DND-41 (cell line): ENCODE measurements at regions not wholly inside any gene's neighbourhood (a gene's known extent, or its start where the extent isn't known, plus 50 kb on each side); places are given as distances from the start of the nearest gene placed in this dataset.

Experiments
- ATAC-seq: fragments of 200-7000 bp; cut with Tn5 transposase; 3 replicates; pipeline ENCODE4 v1.9.1; 2021; ENCODE audit warnings: low read depth; ENCODE audit not compliant: insufficient read depth
- DNase-seq: peaks from one replicate; pipeline ENCODE4 v3.0.0-alpha.2; 2020
- H2AFZ ChIP-seq: 2 replicates; pipeline ENCODE4 v1.6.0; 2012; ENCODE audit warnings: low read depth, low read length
- H3K27ac ChIP-seq: 2 replicates; pipeline ENCODE4 v1.5.1; 2012; ENCODE audit warnings: low read length, inconsistent platforms
- H3K27me3 ChIP-seq: fragments of 200-600 bp; sonication (generic); 2 replicates; pipeline ENCODE4 v1.6.0; 2012; ENCODE audit warnings: low read length, mild to moderate bottlenecking, inconsistent platforms; ENCODE audit not compliant: insufficient read depth, poor library complexity
- H3K36me3 ChIP-seq: 2 replicates; pipeline ENCODE4 v1.5.1; 2012; ENCODE audit warnings: low read length, inconsistent platforms; ENCODE audit not compliant: insufficient read depth
- H3K4me1 ChIP-seq: 2 replicates; pipeline ENCODE4 v1.5.1; 2012; ENCODE audit warnings: mild to moderate bottlenecking, low read length; ENCODE audit not compliant: insufficient read depth
- H3K4me2 ChIP-seq: 2 replicates; pipeline ENCODE4 v1.6.0; 2012; ENCODE audit warnings: mild to moderate bottlenecking, moderate library complexity, low read length, inconsistent platforms; ENCODE audit not compliant: insufficient read depth
- H3K4me3 ChIP-seq, 2 experiments: fragments of 200-600 bp in 1 of 2; shearing (Covaris generic) in 1 of 2; 2 replicates each; pipeline ENCODE4 v1.5.1; 2012 to 2016; ENCODE audit warnings: inconsistent platforms in 2 of 2, low read length in 2 of 2, mild to moderate bottlenecking in 2 of 2, low read depth in 1 of 2, moderate library complexity in 1 of 2
- H3K79me2 ChIP-seq: 2 replicates; pipeline ENCODE4 v1.6.0; 2012; ENCODE audit warnings: low read length, inconsistent platforms; ENCODE audit not compliant: insufficient read depth
- H3K9ac ChIP-seq: 2 replicates; pipeline ENCODE4 v1.6.0; 2012; ENCODE audit warnings: low read depth, mild to moderate bottlenecking, inconsistent platforms, low read length, moderate library complexity
- H3K9me3 ChIP-seq: 2 replicates; pipeline ENCODE4 v1.5.1; 2012; ENCODE audit warnings: low read length, moderate library complexity, mild to moderate bottlenecking, inconsistent platforms; ENCODE audit not compliant: insufficient read depth, severe bottlenecking
- H4K20me1 ChIP-seq: 2 replicates; pipeline ENCODE4 v1.6.0; 2012; ENCODE audit warnings: low read length; ENCODE audit not compliant: insufficient read depth
- CTCF ChIP-seq: IDR thresholded peaks from 2 replicates; pipeline ENCODE4 v1.5.1; 2012; ENCODE audit warnings: borderline replicate concordance, low read length, moderate library complexity, mild to moderate bottlenecking; ENCODE audit not compliant: poor library complexity, severe bottlenecking; ENCODE audit errors: extremely low read depth
- EZH2 ChIP-seq: IDR thresholded peaks from 3 replicates; pipeline ENCODE4 v1.6.1; 2012; ENCODE audit warnings: borderline replicate concordance, low read depth, mild to moderate bottlenecking, moderate library complexity, low read length, inconsistent platforms; ENCODE audit not compliant: severe bottlenecking

- DNase-seq (no peak), ATAC-seq (no peak)
- Histone ChIP-seq H2AFZ (no peak overlapping the region), H3K4me2 (no peak overlapping the region), H3K27ac (no peak overlapping the region), H3K9me3 (no peaks in the 10 kb centered on the region), H3K36me3 (no peaks in the 10 kb centered on the region), H3K27me3 (peaks cover 15% of the 10 kb centered on the region), H3K4me1 (no peaks in the 10 kb centered on the region), H3K9ac (no peak overlapping the region), H3K79me2 (no peaks in the 10 kb centered on the region), H3K4me3 (no peak overlapping the region), H4K20me1 (no peaks in the 10 kb centered on the region)
- TF ChIP-seq CTCF (no peak), EZH2 (no peak)
Observed at GRCh38 chr1:29634324-29634723, 398.0 kb downstream of the PTPRU start.

GRCh38 chr1:29633771-29634170 lies 397.4 kb downstream of the PTPRU start:
- no peak overlapping the region for H3K27ac ChIP-seq
- no peaks in the 10 kb centered on the region for H4K20me1 ChIP-seq
- H3K79me2 ChIP-seq = no peaks in the 10 kb centered on the region
- no peak overlapping the region for H2AFZ ChIP-seq
- TF ChIP-seq CTCF (no peak), EZH2 (no peak)
- H3K9me3 ChIP-seq = no peaks in the 10 kb centered on the region
- H3K9ac ChIP-seq = no peak overlapping the region
- DNase-seq = no peak
- peaks cover 15% of the 10 kb centered on the region for H3K27me3 ChIP-seq
- no peaks in the 10 kb centered on the region for H3K4me1 ChIP-seq
- ATAC-seq = no peak
- no peaks in the 10 kb centered on the region for H3K36me3 ChIP-seq
- H3K4me2 ChIP-seq = no peak overlapping the region
- H3K4me3 ChIP-seq = no peak overlapping the region

GRCh38 chr1:29632806-29633615 lies 396.7 kb downstream of the PTPRU start:
- Histone ChIP-seq H3K79me2 (no peaks in the 10 kb centered on the region), H3K9me3 (no peaks in the 10 kb centered on the region), H3K36me3 (no peaks in the 10 kb centered on the region), H3K9ac (no peak overlapping the region), H4K20me1 (no peaks in the 10 kb centered on the region), H3K4me2 (no peak overlapping the region), H3K27me3 (peaks cover 15% of the 10 kb centered on the region), H3K4me3 (no peak overlapping the region), H3K4me1 (no peaks in the 10 kb centered on the region), H2AFZ (no peak overlapping the region), H3K27ac (no peak overlapping the region)
- no peak for DNase-seq
- ATAC-seq = no peak
- TF ChIP-seq CTCF = no peak
- TF ChIP-seq EZH2 = no peak
